Activated CD4-positive, alpha-beta T cell treated with anti-CD3 and anti-CD28 coated beads, Interleukin-2, Interleukin-4, amounts not matched to agents 100 ng/mL and 50 ng/mL, durations not matched to agents 16 hours and 8 hours (primary cell): ENCODE measurements at regions not wholly inside any gene's neighbourhood (a gene's known extent, or its start where the extent isn't known, plus 50 kb on each side); places are given as distances from the start of the nearest gene placed in this dataset.

Experiments used
- DNase-seq: peaks from one replicate; pipeline ENCODE4 v3.0.0-alpha.2; 2020; ENCODE audit warnings: low spot score

DNA sequence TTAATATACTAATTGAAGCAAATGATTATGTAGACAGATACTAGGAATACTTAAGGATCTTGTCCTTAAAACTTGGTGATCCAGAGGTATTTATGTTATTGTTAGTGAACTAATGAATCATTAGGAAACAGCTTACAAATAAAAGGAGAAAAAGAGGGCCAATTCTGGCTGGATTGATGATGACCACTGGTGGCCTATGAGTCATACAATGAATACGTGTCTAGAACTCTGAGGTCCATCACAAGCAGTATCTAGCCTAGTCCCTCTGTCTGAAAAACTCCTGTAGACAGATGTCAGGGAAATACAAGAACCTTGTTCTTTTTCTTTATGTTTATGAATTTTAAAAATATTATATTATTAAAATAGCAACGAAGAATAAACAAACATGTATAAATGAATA lies 51.7 kb upstream of the RTL1 start:
- DNase-seq = no peak

DNA sequence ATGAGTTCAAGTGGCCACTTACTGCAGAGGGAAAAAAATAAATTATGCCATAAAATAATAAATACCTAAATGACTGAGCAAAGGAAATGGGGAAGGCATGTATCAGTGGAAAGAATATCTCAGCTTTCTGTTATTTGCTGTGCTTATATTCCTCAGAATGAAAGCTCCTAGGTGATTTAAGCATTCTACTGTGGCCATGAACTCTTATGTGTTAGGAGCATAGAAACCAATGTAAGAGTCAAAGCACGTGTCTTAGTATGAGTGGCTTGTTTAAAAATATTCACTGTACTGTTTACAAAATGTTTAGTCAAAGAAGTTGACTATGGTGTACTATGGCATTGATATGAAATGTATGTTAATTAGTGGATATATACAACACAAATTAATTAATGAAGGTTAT lies 59.0 kb upstream of the RTL1 start:
- DNase-seq = no peak

DNA sequence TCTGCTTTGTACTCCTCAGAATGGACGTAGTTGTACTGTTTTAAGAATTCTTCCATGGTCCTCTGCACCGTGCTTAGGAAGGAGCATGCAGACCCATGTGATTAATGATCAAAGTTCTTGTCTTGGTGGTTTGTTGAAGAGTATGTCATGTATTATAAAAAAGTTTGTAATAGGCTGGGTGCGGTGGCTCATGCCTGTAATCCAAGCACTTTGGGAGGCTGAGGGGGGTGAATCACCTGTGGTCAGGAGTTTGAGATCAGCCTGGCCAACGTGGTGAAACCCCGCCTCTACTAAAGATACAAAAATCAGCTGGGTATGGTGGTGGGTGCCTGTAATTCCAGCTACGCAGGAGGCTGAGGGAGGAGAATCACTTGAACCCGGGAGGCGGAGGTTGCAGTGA lies 61.8 kb upstream of the RTL1 start:
- no peak for DNase-seq

GRCh38 chr14:100967178-100967577 lies 63.7 kb upstream of the RTL1 start:
- DNase-seq = no peak

DNA sequence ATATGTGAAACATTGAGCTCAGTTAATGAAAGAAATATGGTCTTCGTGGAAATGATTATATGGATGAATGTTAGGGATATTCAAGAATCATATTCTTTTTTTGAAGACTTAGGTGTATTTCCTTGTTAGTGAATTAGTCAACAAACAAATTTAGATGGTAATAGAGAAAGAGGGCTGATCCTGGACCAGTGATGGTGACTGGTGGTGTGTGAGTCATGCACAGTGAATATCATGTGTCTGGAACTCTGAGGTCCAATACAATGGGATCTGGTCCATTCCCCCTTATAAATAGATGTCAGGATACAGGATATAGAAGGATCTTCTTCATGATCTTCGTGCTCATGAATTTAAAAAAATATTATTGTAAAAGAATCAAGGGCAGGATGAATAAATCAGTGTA lies 64.4 kb upstream of the RTL1 start:
- no peak for DNase-seq

DNA sequence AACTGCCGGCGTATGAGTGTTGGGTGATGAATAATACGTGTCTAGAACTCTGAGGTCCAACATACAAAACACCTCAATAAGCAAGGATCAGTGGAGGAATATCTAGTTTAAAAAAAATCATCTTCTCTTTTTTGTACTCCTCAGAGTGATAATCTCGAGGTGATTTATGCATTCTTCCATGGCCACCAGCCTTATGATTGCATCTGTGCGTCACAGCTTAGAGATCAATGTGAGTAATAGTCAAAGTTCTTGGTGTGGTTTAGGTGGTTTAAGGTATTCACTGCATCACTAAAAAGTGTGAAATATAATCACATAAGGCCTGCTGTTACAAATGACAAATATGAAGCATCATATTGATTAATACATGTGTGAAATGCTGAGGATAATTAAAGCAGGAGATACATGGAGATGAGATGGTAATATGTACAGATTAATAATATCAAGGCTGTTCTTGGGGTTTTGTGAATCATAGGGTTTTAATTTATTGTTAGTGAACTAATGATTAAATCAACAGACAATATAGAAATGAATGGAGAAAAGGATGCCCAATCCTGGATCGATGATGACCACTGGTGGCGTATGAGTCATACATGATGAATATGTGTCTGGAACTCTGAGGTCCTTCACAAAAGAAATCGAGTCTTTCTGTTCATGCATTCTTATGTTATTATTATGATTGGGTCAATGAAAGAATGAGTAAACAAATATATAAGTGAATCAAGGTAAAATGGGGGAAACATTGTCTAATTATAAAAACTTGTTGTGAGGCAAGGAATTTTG lies 68.8 kb upstream of the RTL1 start:
- DNase-seq = no peak

DNA sequence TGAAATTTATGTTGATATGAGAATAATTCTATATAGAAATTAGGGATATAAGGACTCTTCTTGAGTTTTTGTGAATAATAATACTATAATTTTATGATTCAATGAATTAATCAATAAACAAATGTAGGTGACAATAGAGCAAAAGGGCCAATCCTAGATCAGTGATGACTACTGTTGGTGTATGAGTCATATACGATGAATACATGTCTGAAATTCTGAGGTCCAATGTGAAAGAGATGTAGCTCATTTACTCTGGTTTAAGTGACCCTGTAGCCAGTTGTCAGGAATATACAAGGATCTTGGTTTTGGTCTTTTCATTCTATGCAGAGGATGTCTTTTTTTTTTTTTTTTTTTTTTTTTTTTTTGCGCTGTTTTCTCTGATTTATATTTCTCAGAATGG lies 72.1 kb upstream of the RTL1 start:
- no peak for DNase-seq

GRCh38 chr14:100979079-100979478 lies 75.6 kb upstream of the RTL1 start:
- DNase-seq = no peak

DNA sequence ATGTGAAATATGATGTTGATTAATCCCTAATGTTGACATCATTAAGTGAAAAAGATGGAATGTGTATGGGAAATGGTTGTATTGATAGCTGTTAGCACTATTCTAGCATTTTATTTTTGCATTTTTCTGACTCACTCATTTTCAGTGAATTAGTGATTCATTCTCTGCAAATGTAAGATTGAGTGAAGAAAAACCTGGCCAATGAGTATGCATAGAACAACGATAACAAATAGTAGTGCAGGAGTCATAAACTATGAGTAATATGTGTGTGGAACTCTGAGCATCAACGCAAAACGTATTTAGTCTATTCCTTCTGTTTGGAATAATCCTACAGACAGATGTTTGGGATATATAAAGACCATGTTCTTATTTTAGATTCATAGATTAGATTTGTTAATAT lies 76.3 kb upstream of the RTL1 start:
- no peak for DNase-seq

DNA sequence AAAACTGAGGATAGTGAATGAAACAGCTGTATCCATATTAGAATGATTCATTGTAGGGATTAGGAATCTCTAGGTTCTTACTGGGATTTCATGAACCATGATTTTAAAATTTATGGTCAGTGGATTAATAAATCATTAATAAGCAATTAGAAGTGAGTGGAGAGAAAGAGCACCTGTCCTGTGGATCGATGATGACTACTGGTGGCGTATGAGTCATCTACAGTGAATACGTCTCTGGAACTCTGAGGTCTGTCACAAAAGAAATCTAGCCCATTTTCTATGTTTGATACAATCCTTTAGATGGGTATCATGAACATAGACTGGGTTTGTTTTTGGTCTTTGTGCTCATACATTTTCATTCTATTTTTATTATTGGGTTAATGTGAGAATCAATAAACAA lies 77.3 kb upstream of the RTL1 start:
- no peak for DNase-seq

GRCh38 chr14:100981809-100982208 lies 78.3 kb upstream of the RTL1 start:
- no peak for DNase-seq

- no peak for DNase-seq
Measured at GRCh38 chr14:100982353-100982752, 78.8 kb upstream of the RTL1 start.

DNA sequence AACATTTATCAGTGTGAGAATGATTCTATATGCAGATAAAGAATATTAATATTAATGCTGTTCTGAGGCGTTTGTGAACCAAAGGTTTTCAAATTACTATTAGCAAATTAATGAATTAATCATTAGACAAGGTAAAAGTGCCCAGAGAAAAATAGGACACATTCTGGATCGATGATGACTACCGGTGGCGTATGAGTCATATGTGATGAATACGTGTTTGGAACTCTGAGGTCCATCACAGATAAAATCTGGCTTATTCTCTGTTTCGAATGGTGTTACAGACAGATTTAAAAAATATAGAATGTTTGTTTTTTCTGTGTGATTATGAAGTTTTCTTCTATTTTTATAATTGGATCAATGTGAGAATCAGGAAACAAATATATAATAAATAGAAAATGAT lies 79.2 kb upstream of the RTL1 start:
- DNase-seq = no peak

DNA sequence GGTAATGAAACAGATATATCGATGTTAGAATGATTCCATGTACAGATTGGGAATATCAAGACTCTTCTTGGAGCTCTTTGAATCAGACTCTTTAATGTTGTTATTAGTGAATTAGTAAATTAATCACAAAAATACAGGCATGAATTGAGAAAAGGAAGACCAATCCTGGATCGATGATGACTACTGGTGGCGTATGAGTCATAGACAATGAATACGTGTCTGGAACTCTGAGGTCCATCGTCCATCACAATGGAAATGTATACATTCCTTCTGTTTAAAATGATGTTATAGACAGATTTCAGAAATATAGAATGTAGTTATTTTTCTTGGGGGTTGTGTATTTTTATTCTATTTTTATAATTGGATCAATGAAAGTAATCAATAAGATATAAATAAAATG lies 80.2 kb upstream of the RTL1 start:
- DNase-seq = no peak

DNA sequence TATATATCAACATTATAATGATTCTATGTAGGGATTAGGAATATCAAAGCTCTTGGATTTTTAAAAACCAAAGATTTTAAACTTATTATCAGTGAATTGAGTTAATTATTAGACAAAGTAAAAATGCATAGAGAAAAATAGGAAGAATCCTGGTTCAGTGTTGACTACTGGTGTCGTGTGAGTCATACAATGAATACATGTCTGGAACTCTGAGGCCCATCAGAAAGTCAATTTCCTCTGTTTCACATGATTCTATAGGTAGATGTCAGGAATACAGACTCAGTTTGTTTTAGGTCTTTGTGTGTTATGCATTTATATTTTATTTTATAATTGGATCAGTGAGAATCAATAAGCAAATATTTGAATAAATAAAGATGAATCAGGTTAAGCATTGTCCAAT lies 84.5 kb upstream of the RTL1 start:
- no peak for DNase-seq

- no peak for DNase-seq
Measured at GRCh38 chr14:100988411-100988900, 84.9 kb upstream of the RTL1 start.

GRCh38 chr14:100988956-100989355 lies 85.4 kb upstream of the RTL1 start:
- DNase-seq = no peak

DNA sequence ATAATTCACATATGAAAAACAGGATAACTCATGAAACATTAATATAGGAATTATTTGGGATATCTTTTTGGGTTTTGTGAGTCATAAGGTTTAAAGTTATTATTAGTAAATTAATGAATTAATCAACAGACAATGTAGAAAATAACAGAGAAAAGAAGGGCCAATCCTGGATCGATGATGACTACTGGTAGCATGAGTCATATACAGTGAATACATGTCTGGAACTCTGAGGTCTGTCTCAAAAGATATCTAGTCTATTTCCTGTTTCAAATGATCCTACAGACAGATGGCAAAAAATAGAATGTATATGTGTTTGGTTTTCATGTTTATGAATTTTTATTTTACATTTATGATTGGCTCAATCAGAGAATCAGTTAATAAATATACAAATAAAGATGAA lies 86.4 kb upstream of the RTL1 start:
- no peak for DNase-seq

DNA sequence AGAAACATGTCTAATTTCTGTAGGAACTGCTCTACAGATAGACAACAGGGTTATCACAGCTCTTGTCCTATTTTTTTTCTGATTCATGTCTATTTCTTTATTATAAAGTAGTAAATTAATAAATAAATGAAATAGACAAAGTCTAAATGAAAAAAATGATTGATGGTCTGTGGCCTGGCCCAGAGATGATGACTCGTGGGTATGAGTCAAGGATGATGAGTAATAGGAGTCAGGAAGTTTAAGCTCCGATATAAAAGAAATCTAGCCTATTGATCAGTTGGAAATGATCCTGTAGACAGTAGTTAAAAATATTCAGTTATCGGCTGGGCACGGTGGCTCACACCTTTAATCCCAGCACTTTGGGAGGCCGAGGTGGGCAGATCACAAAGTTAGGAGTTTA lies 90.6 kb upstream of the RTL1 start:
- no peak for DNase-seq

GRCh38 chr14:100994756-100995330 lies 91.3 kb upstream of the RTL1 start:
- DNase-seq = no peak

DNA sequence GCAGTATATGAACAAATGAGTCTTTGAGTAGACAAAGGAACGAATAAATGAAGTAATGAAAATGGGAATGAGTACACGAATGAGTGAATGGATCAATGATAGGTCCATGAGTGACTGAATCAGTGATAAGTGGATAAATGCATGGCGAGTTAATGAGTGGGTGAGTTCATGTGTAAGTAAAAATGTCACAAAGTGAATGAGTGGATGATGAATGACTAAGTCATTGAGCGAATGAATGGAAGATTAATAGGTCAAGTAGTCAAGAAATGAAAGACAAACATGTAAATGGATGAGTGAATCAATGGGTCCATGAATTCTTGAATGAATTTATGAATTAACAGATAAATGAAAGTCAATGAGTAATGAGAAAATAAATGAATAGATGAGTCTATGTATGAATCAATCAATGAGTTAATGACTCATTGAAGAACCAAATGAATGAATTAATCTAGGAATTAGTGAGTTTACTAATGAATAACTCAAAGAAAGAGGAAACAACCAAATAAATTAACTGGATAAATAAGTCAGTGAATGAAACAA lies 97.3 kb upstream of the RTL1 start:
- no peak for DNase-seq

GRCh38 chr14:101001311-101002069 lies 98.0 kb upstream of the RTL1 start:
- DNase-seq = no peak

DNA sequence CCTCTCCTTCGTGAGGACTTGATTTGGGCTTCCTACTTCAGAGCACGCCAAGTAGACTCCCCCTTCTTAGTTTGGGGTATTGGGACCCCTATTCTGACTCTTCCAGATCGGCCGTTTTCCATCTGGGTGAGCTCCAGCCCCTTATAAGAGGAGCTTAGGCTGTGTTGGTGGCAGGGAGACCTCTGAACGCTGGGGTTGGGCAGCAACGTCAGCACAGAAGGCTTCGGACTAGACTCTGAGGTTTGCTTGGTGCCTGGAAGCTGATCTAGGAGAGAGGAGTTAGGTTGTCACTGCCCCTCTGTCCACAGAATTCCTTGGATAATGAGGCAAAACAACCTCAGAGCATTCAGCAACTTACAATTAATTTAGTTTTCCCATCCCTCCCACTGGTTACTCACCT lies 99.2 kb upstream of the RTL1 start:
- no peak for DNase-seq
